GM21825 (cell line): ENCODE measurements at regions not wholly inside any gene's neighbourhood (a gene's known extent, or its start where the extent isn't known, plus 50 kb on each side); places are given as distances from the start of the nearest gene placed in this dataset.
"Not testable (repeated sequence)": the region's sequence is repeated elsewhere in the genome, so short reads cannot be mapped to it uniquely, and the experiment has no call there.

Source experiments
- ATAC-seq: cut with Tn5 transposase; IDR thresholded peaks from one replicate; pipeline ENCODE4 v1.9.1; 2021; ENCODE audit warnings: mild to moderate bottlenecking, moderate library complexity; ENCODE audit not compliant: unreplicated experiment

GRCh38 chr1:60569189-60569588 lies 495.6 kb upstream of the C1orf87 start:
- no peak for ATAC-seq

GRCh38 chr1:60567256-60567655 lies 493.7 kb upstream of the C1orf87 start:
- no peak for ATAC-seq

- no peak for ATAC-seq
These were observed 491.6 kb upstream of the C1orf87 start for GRCh38 chr1:60564916-60565750.

- ATAC-seq = no peak
These were observed 490.4 kb upstream of the C1orf87 start for GRCh38 chr1:60563777-60564535.

- ATAC-seq = no peak
These were observed 489.2 kb upstream of the C1orf87 start for GRCh38 chr1:60562740-60563139.

GRCh38 chr1:60560701-60561100 lies 487.1 kb upstream of the C1orf87 start:
- ATAC-seq = no peak

GRCh38 chr1:60558236-60558635 lies 484.7 kb upstream of the C1orf87 start:
- ATAC-seq = no peak

GRCh38 chr1:60553730-60554129 lies 480.2 kb upstream of the C1orf87 start:
- ATAC-seq = no peak

- no peak for ATAC-seq
These were observed 474.3 kb upstream of the C1orf87 start for GRCh38 chr1:60547821-60548220.

- no peak for ATAC-seq
These were observed 468.4 kb upstream of the C1orf87 start for GRCh38 chr1:60541831-60542532.

- ATAC-seq = no peak
These were observed 466.6 kb upstream of the C1orf87 start for GRCh38 chr1:60540141-60540540.

- no peak for ATAC-seq
These were observed 462.1 kb upstream of the C1orf87 start for GRCh38 chr1:60535713-60536112.

- ATAC-seq = no peak
These were observed 454.0 kb upstream of the C1orf87 start for GRCh38 chr1:60527567-60527966.

GRCh38 chr1:60516996-60517395 lies 443.4 kb upstream of the C1orf87 start:
- ATAC-seq = no peak

GRCh38 chr1:60510162-60510561 lies 436.6 kb upstream of the C1orf87 start:
- ATAC-seq = no peak

- no peak for ATAC-seq
These were observed 430.8 kb upstream of the C1orf87 start for GRCh38 chr1:60504206-60504840.

- ATAC-seq = no peak
These were observed 429.8 kb upstream of the C1orf87 start for GRCh38 chr1:60503266-60503925.

GRCh38 chr1:60502506-60502905 lies 428.9 kb upstream of the C1orf87 start:
- ATAC-seq = no peak

GRCh38 chr1:60489916-60490480 lies 416.4 kb upstream of the C1orf87 start:
- ATAC-seq = not testable (repeated sequence)

GRCh38 chr1:60488847-60489246 lies 415.3 kb upstream of the C1orf87 start:
- ATAC-seq = no peak
